BLaER1 (cell line): ENCODE measurements at regions not wholly inside any gene's neighbourhood (a gene's known extent, or its start where the extent isn't known, plus 50 kb on each side); places are given as distances from the start of the nearest gene placed in this dataset.

Experiments
- H3K27ac ChIP-seq: shearing (Covaris generic); formaldehyde crosslinking; 2 replicates; pipeline ENCODE4 v1.8.1; 2022
- H3K27me3 ChIP-seq: shearing (Covaris generic); formaldehyde crosslinking; 2 replicates; pipeline ENCODE4 v1.8.1; 2022
- H3K36me3 ChIP-seq: shearing (Covaris generic); formaldehyde crosslinking; 2 replicates; pipeline ENCODE4 v1.8.1; 2022
- H3K4me1 ChIP-seq: shearing (Covaris generic); formaldehyde crosslinking; 2 replicates; pipeline ENCODE4 v1.8.1; 2022
- H3K4me2 ChIP-seq: shearing (Covaris generic); formaldehyde crosslinking; 2 replicates; pipeline ENCODE4 v1.8.1; 2022
- H3K4me3 ChIP-seq: shearing (Covaris generic); formaldehyde crosslinking; 2 replicates; pipeline ENCODE4 v1.8.1; 2022
- H3K9ac ChIP-seq: shearing (Covaris generic); formaldehyde crosslinking; 2 replicates; pipeline ENCODE4 v1.8.1; 2022
- H3K9me3 ChIP-seq: shearing (Covaris generic); formaldehyde crosslinking; 2 replicates; pipeline ENCODE4 v1.8.1; 2022
- H4K20me1 ChIP-seq: shearing (Covaris generic); formaldehyde crosslinking; 2 replicates; pipeline ENCODE4 v1.8.1; 2022
- Cebpa-rat ChIP-seq: shearing (Covaris generic); IDR thresholded peaks from 2 replicates; pipeline ENCODE4 v1.8.1; 2022

- Histone ChIP-seq H3K36me3 (no peaks in the 10 kb centered on the region), H3K27me3 (no peaks in the 10 kb centered on the region), H3K4me2 (no peak overlapping the region), H3K4me3 (no peak overlapping the region), H3K9me3 (no peaks in the 10 kb centered on the region), H3K4me1 (no peaks in the 10 kb centered on the region), H3K9ac (no peak overlapping the region), H3K27ac (no peak overlapping the region), H4K20me1 (no peaks in the 10 kb centered on the region)
- no peak for TF ChIP-seq Cebpa-rat
These were observed 189.6 kb upstream of the SOX5 start for GRCh38 chr12:24139035-24139434.

DNA sequence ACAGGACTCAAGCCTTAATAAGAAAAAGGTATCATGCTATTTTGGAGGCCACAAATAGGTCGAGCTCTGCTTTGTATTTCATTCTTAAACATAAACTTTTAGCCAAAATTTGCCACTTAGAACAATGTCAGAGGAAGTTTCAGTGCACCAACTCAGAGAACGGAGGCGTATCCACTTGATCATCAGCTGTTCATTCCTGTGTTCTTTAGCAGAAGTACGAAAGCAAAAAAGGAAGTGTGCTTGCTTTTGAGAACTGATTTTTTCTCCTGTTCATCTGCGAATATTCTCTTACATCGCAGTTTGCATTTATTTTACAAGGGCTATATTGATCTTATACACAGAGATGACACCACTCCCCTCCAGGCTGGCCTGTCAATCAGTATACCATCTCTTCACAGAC lies 188.6 kb upstream of the SOX5 start:
- Histone ChIP-seq H3K27ac (no peak overlapping the region), H3K4me2 (no peak overlapping the region), H3K27me3 (no peaks in the 10 kb centered on the region), H3K9me3 (no peaks in the 10 kb centered on the region), H3K9ac (no peak overlapping the region), H4K20me1 (no peaks in the 10 kb centered on the region), H3K4me1 (no peaks in the 10 kb centered on the region), H3K4me3 (no peak overlapping the region), H3K36me3 (no peaks in the 10 kb centered on the region)
- TF ChIP-seq Cebpa-rat = no peak

DNA sequence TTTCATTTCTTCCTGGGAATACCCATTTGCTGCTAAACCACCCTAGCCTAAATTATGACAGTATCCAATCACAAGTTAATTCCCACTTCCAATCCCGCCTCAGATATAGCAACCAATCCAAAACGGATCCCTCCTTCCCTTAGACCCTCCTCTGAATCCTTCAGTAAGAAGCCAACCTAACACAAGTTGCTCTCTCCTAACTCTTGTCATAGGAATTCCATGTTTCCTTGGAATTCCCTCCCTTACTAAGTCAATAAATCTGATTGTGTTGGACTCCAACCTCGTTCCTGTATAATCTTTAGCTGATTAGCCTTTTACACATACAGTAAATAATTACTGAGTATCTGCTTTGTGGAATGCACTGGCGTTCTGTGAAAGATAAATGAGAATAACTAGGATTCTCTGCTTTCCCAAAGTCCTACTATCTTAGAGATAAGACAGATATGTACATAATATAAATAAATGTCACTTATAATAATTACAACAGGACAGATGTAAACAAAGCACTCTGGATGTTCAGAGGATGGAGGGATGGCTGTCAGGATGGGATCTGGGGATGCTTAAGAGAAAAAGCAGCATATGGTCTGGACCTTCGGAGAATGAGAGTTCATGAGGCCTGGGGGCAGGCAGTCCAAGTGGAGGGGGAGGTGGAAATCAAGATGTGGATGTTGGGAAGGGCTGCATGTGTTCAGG lies 185.8 kb upstream of the SOX5 start:
- TF ChIP-seq Cebpa-rat = no peak
- H4K20me1 ChIP-seq = no peaks in the 10 kb centered on the region
- H3K4me3 ChIP-seq = no peak overlapping the region
- no peaks in the 10 kb centered on the region for H3K4me1 ChIP-seq
- H3K27me3 ChIP-seq = no peaks in the 10 kb centered on the region
- H3K36me3 ChIP-seq = no peaks in the 10 kb centered on the region
- no peaks in the 10 kb centered on the region for H3K9me3 ChIP-seq
- H3K9ac ChIP-seq = no peak overlapping the region
- H3K4me2 ChIP-seq = no peak overlapping the region
- no peak overlapping the region for H3K27ac ChIP-seq

- Histone ChIP-seq H3K9ac (no peak overlapping the region), H3K27ac (no peak overlapping the region), H3K9me3 (no peaks in the 10 kb centered on the region), H3K27me3 (no peaks in the 10 kb centered on the region), H3K36me3 (no peaks in the 10 kb centered on the region), H3K4me1 (no peaks in the 10 kb centered on the region), H3K4me2 (no peak overlapping the region), H3K4me3 (no peak overlapping the region), H4K20me1 (no peaks in the 10 kb centered on the region)
- TF ChIP-seq Cebpa-rat = no peak
These were observed 184.6 kb upstream of the SOX5 start for GRCh38 chr12:24134092-24134491.

GRCh38 chr12:24133384-24133783 lies 183.9 kb upstream of the SOX5 start:
- H3K4me3 ChIP-seq = no peak overlapping the region
- no peak for TF ChIP-seq Cebpa-rat
- H4K20me1 ChIP-seq = no peaks in the 10 kb centered on the region
- no peak overlapping the region for H3K27ac ChIP-seq
- H3K9me3 ChIP-seq = no peaks in the 10 kb centered on the region
- no peak overlapping the region for H3K4me2 ChIP-seq
- no peaks in the 10 kb centered on the region for H3K36me3 ChIP-seq
- H3K9ac ChIP-seq = no peak overlapping the region
- H3K4me1 ChIP-seq = no peaks in the 10 kb centered on the region
- H3K27me3 ChIP-seq = no peaks in the 10 kb centered on the region

- no peaks in the 10 kb centered on the region for H4K20me1 ChIP-seq
- H3K27me3 ChIP-seq = peaks cover 5% of the 10 kb centered on the region; the same call in 1 of the 2 replicates
- no peak for TF ChIP-seq Cebpa-rat
- no peak overlapping the region for H3K9ac ChIP-seq
- H3K4me1 ChIP-seq = no peaks in the 10 kb centered on the region
- H3K4me3 ChIP-seq = no peak overlapping the region
- H3K36me3 ChIP-seq = no peaks in the 10 kb centered on the region
- no peak overlapping the region for H3K27ac ChIP-seq
- H3K9me3 ChIP-seq = no peaks in the 10 kb centered on the region
- H3K4me2 ChIP-seq = no peak overlapping the region
These were observed 178.7 kb upstream of the SOX5 start for GRCh38 chr12:24127919-24128721.

- no peak overlapping the region for H3K9ac ChIP-seq
- no peaks in the 10 kb centered on the region for H3K36me3 ChIP-seq
- no peaks in the 10 kb centered on the region for H4K20me1 ChIP-seq
- no peak overlapping the region for H3K27ac ChIP-seq
- peaks cover 5% of the 10 kb centered on the region; the same call in 1 of the 2 replicates for H3K27me3 ChIP-seq
- no peaks in the 10 kb centered on the region for H3K9me3 ChIP-seq
- H3K4me1 ChIP-seq = no peaks in the 10 kb centered on the region
- TF ChIP-seq Cebpa-rat = no peak
- no peak overlapping the region for H3K4me3 ChIP-seq
- H3K4me2 ChIP-seq = no peak overlapping the region
These were observed 175.8 kb upstream of the SOX5 start for GRCh38 chr12:24125280-24125679.

DNA sequence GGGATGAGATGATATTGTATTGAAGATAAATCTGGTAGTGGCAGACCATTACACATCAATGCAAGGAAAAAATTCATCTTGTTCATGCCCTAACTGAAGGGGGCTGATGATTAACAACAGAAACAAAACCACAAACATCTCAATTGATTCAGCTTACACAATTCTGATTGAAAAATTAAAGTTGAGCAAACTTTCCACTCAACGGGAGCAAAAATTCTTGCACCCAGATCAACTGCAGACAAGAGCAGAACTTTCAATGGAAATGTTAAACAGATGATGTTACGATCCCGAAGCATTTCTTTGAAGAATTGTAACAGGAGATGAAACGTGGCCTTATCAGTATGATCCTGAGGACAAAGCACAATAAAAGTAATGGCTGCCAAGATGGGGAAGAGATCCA lies 172.4 kb upstream of the SOX5 start:
- Histone ChIP-seq H4K20me1 (no peaks in the 10 kb centered on the region), H3K36me3 (no peaks in the 10 kb centered on the region), H3K9ac (no peak overlapping the region), H3K4me2 (no peak overlapping the region), H3K4me1 (no peaks in the 10 kb centered on the region), H3K9me3 (no peaks in the 10 kb centered on the region), H3K4me3 (no peak overlapping the region), H3K27me3 (peaks cover 5% of the 10 kb centered on the region; the same call in 1 of the 2 replicates), H3K27ac (no peak overlapping the region)
- TF ChIP-seq Cebpa-rat = no peak

DNA sequence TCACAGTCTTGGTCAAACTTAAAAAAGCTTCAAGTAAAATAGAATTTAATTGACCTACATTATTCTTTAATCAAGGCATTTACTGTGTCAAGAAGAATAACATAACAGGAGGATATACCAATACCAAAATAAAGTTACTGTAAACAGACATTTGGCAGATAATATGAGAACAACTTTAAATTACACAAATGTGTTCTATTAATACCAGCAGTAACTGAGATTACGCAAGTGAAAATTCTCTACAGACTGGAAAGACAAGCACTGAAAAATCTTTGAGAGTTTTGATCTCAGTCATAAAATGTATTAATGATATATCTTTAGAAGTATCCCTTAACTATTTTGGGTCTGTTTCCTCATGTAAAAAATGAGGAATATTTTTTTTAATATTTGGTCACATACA lies 169.2 kb upstream of the SOX5 start:
- Histone ChIP-seq H3K27ac (no peak overlapping the region), H3K9me3 (no peaks in the 10 kb centered on the region), H3K4me1 (no peaks in the 10 kb centered on the region), H3K4me3 (no peak overlapping the region), H4K20me1 (no peaks in the 10 kb centered on the region), H3K36me3 (no peaks in the 10 kb centered on the region), H3K9ac (no peak overlapping the region), H3K4me2 (no peak overlapping the region), H3K27me3 (no peaks in the 10 kb centered on the region)
- no peak for TF ChIP-seq Cebpa-rat

DNA sequence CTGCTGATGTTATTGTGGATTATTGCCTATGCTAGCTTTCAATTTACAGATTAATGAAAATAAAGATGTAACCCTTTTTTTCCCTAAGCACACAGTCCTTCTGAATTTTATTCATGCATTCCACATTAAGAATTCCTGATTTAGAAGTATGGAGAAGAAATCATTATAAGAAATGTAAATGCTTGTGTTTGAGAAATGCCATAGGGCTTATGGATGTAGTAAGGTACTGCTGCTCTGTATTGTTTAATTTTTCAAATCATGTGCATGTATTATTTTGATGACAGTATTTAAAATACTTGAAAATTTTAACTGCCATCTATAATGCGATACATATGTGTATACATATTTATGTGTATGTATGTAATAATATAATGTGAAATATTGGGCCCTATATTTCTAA lies 167.1 kb upstream of the SOX5 start:
- no peaks in the 10 kb centered on the region for H3K27me3 ChIP-seq
- no peak overlapping the region for H3K4me3 ChIP-seq
- H3K27ac ChIP-seq = no peak overlapping the region
- no peaks in the 10 kb centered on the region for H4K20me1 ChIP-seq
- H3K36me3 ChIP-seq = no peaks in the 10 kb centered on the region
- H3K4me1 ChIP-seq = no peaks in the 10 kb centered on the region
- no peak overlapping the region for H3K9ac ChIP-seq
- H3K4me2 ChIP-seq = no peak overlapping the region
- no peaks in the 10 kb centered on the region for H3K9me3 ChIP-seq
- no peak for TF ChIP-seq Cebpa-rat
